Neuronal stem cell (in vitro differentiated cells): ENCODE measurements at regions not wholly inside any gene's neighbourhood (a gene's known extent, or its start where the extent isn't known, plus 50 kb on each side); places are given as distances from the start of the nearest gene placed in this dataset.

Experiments
- DNase-seq: peaks from one replicate; pipeline ENCODE4 v3.0.0-alpha.2; 2013; ENCODE audit warnings: low spot score
- H2AFZ ChIP-seq: one replicate; pipeline ENCODE4 v1.6.1; 2013; ENCODE audit warnings: mild to moderate bottlenecking, low read length, inconsistent platforms
- H2AK5ac ChIP-seq: 2 replicates; pipeline ENCODE4 v1.6.1; 2013; ENCODE audit warnings: low read depth, mild to moderate bottlenecking, inconsistent platforms, low read length, moderate library complexity, mixed read lengths
- H2BK120ac ChIP-seq: 2 replicates; pipeline ENCODE4 v1.6.1; 2013; ENCODE audit warnings: low read depth, mild to moderate bottlenecking, inconsistent platforms, low read length, moderate library complexity, mixed read lengths
- H2BK12ac ChIP-seq: one replicate; pipeline ENCODE4 v1.6.1; 2013; ENCODE audit warnings: low read length, inconsistent platforms
- H2BK15ac ChIP-seq: 2 replicates; pipeline ENCODE4 v1.6.1; 2013; ENCODE audit warnings: mild to moderate bottlenecking, low read length, inconsistent platforms, mixed read lengths
- H2BK5ac ChIP-seq: one replicate; pipeline ENCODE4 v1.6.1; 2013; ENCODE audit warnings: inconsistent platforms, mild to moderate bottlenecking, low read length, moderate library complexity
- H3K14ac ChIP-seq: one replicate; pipeline ENCODE4 v1.6.1; 2013; ENCODE audit warnings: low read length, inconsistent platforms
- H3K18ac ChIP-seq: 2 replicates; pipeline ENCODE4 v1.6.1; 2013; ENCODE audit warnings: low read length, inconsistent platforms
- H3K23ac ChIP-seq: 2 replicates; pipeline ENCODE4 v1.6.1; 2013; ENCODE audit warnings: low read depth, mild to moderate bottlenecking, mixed read lengths, low read length, inconsistent platforms; ENCODE audit not compliant: poor library complexity
- H3K27ac ChIP-seq: replicated peaks from 3 replicates; pipeline ENCODE4 v1.5.1; 2013; ENCODE audit warnings: low read length, inconsistent platforms
- H3K27me3 ChIP-seq, 3 experiments: 2 replicates each; pipeline ENCODE4 v1.6.1; 2013; ENCODE audit warnings: low read length in 3 of 3, mild to moderate bottlenecking in 2 of 3, inconsistent platforms in 1 of 3, low read depth in 1 of 3, mixed read lengths in 1 of 3, moderate library complexity in 1 of 3; ENCODE audit not compliant: control insufficient read depth in 3 of 3, insufficient read depth in 3 of 3
- H3K36me3 ChIP-seq, 2 donors: replicated peaks in 1 of 2; 2 replicates each; pipeline ENCODE4 v1.6.1; 2013; ENCODE audit warnings: low read length in 2 of 2; ENCODE audit not compliant: control insufficient read depth in 2 of 2, insufficient read depth in 2 of 2
- H3K4ac ChIP-seq: 2 replicates; pipeline ENCODE4 v1.6.1; 2013; ENCODE audit warnings: inconsistent platforms, mild to moderate bottlenecking, low read length, moderate library complexity
- H3K4me1 ChIP-seq, 2 donors: 1 replicate in 1 of 2; 2 replicates in 1 of 2; pipeline ENCODE4 v1.6.1; 2013; ENCODE audit warnings: low read length in 2 of 2, low read depth in 1 of 2; ENCODE audit not compliant: control insufficient read depth in 2 of 2, insufficient read depth in 1 of 2
- H3K4me2 ChIP-seq: one replicate; pipeline ENCODE4 v1.6.1; 2013; ENCODE audit warnings: mild to moderate bottlenecking, low read length, inconsistent platforms; ENCODE audit not compliant: insufficient read depth, poor library complexity, severe bottlenecking
- H3K4me3 ChIP-seq, 2 donors: 2 replicates each; pipeline ENCODE4 v1.5.1; 2013; ENCODE audit warnings: low read length in 2 of 2, mild to moderate bottlenecking in 2 of 2, inconsistent platforms in 1 of 2, moderate library complexity in 1 of 2
- H3K79me1 ChIP-seq: one replicate; pipeline ENCODE4 v1.6.1; 2013; ENCODE audit warnings: low read depth, mild to moderate bottlenecking, inconsistent platforms, low read length, moderate library complexity
- H3K9ac ChIP-seq: one replicate; pipeline ENCODE4 v1.6.1; 2013; ENCODE audit warnings: mild to moderate bottlenecking, low read depth, low read length, inconsistent platforms; ENCODE audit not compliant: poor library complexity
- H3K9me3 ChIP-seq, 2 donors: replicated peaks in 1 of 2; 2 replicates each; pipeline versions ENCODE3 to v1.6.1; 2013; ENCODE audit warnings: low read length in 2 of 2, mild to moderate bottlenecking in 2 of 2, inconsistent platforms in 1 of 2, low read depth in 1 of 2, mixed read lengths in 1 of 2, moderate library complexity in 1 of 2; ENCODE audit not compliant: control insufficient read depth in 2 of 2, insufficient read depth in 1 of 2
- H4K8ac ChIP-seq: one replicate; pipeline ENCODE4 v1.6.1; 2013; ENCODE audit warnings: low read depth, mild to moderate bottlenecking, inconsistent platforms, low read length, moderate library complexity
- H4K91ac ChIP-seq: one replicate; pipeline ENCODE4 v1.6.1; 2013; ENCODE audit warnings: low read length, low read depth, mild to moderate bottlenecking, inconsistent platforms; ENCODE audit not compliant: poor library complexity
- WGBS, 2 donors: extraction: QIAGEN DNeasy Blood & Tissue Kit; methylation state at CpG; one replicate each; pipeline ENCODE4 v1.1.7; 2013; ENCODE audit warnings: missing lambda C conversion rate in 2 of 2, mixed read lengths in 1 of 2; ENCODE audit not compliant: insufficient read length in 2 of 2, insufficient replicate concordance in 1 of 2; ENCODE audit errors: extremely low coverage in 2 of 2; 5-methylcytosine and 5-hydroxymethylcytosine counted together

GRCh38 chr4:111234939-111235338, 612.1 kb upstream of the PITX2 start:
- Histone ChIP-seq H4K91ac (no peak overlapping the region), H3K4me1 (no peaks in the 10 kb centered on the region), H2BK12ac (no peak overlapping the region), H2AFZ (no peak overlapping the region), H2BK5ac (no peak overlapping the region), H2BK120ac (no peak overlapping the region), H3K27ac (no peak overlapping the region), H3K9ac (no peak overlapping the region), H3K79me1 (no peaks in the 10 kb centered on the region), H3K27me3 (no peaks in the 10 kb centered on the region), H3K18ac (no peak overlapping the region), H3K9me3 (no peaks in the 10 kb centered on the region), H3K4me2 (no peak overlapping the region), H3K4ac (no peak overlapping the region), H4K8ac (no peak overlapping the region), H3K23ac (no peak overlapping the region), H3K14ac (no peak overlapping the region), H3K36me3 (no peaks in the 10 kb centered on the region), H2BK15ac (no peak overlapping the region), H3K4me3 (no peak overlapping the region), H2AK5ac (no peak overlapping the region)
- no peak for DNase-seq
- WGBS, 2 donors, result no CpG with 5 or more reads among the region's 8 CpGs

GRCh38 chr4:111263836-111264235, 641.0 kb upstream of the PITX2 start:
- WGBS, 2 donors, result no CpG with 5 or more reads among the region's 5 CpGs
- H3K36me3 ChIP-seq, result no peaks in the 10 kb centered on the region
- no peak overlapping the region for H3K9ac ChIP-seq
- H3K27me3 ChIP-seq, result no peaks in the 10 kb centered on the region
- no peak overlapping the region for H2BK5ac ChIP-seq
- H3K23ac ChIP-seq, result no peak overlapping the region
- H4K91ac ChIP-seq, result no peak overlapping the region
- H3K4ac ChIP-seq, result no peak overlapping the region
- no peaks in the 10 kb centered on the region for H3K4me1 ChIP-seq
- no peak overlapping the region for H2AFZ ChIP-seq
- DNase-seq, result no peak
- H2BK12ac ChIP-seq, result no peak overlapping the region
- H4K8ac ChIP-seq, result no peak overlapping the region
- no peak overlapping the region for H3K27ac ChIP-seq
- no peak overlapping the region for H2BK15ac ChIP-seq
- H2AK5ac ChIP-seq, result no peak overlapping the region
- H3K4me2 ChIP-seq, result no peak overlapping the region
- H3K14ac ChIP-seq, result no peak overlapping the region
- no peaks in the 10 kb centered on the region for H3K9me3 ChIP-seq
- no peaks in the 10 kb centered on the region for H3K79me1 ChIP-seq
- no peak overlapping the region for H3K4me3 ChIP-seq
- no peak overlapping the region for H2BK120ac ChIP-seq
- no peak overlapping the region for H3K18ac ChIP-seq

GRCh38 chr4:111266937-111267336, 644.1 kb upstream of the PITX2 start:
- H3K4me3 ChIP-seq, result no peak overlapping the region

GRCh38 chr4:111267786-111268185, 644.9 kb upstream of the PITX2 start:
- H2BK120ac ChIP-seq, result no peak overlapping the region
- H3K4me2 ChIP-seq, result no peak overlapping the region
- H4K91ac ChIP-seq, result no peak overlapping the region
- H4K8ac ChIP-seq, result no peak overlapping the region
- H3K9me3 ChIP-seq, result no peaks in the 10 kb centered on the region
- no peaks in the 10 kb centered on the region for H3K27me3 ChIP-seq
- H2AFZ ChIP-seq, result no peak overlapping the region
- no CpG with 5 or more reads among the region's 2 CpGs for WGBS, 2 donors
- no peak overlapping the region for H2BK15ac ChIP-seq
- H3K23ac ChIP-seq, result no peak overlapping the region
- H2BK12ac ChIP-seq, result no peak overlapping the region
- H3K4me3 ChIP-seq, result no peak overlapping the region
- H3K4me1 ChIP-seq, result no peaks in the 10 kb centered on the region
- DNase-seq, result no peak
- no peak overlapping the region for H3K9ac ChIP-seq
- H3K4ac ChIP-seq, result no peak overlapping the region
- no peaks in the 10 kb centered on the region for H3K36me3 ChIP-seq
- H3K18ac ChIP-seq, result no peak overlapping the region
- H3K14ac ChIP-seq, result no peak overlapping the region
- H2BK5ac ChIP-seq, result no peak overlapping the region
- no peaks in the 10 kb centered on the region for H3K79me1 ChIP-seq
- no peak overlapping the region for H3K27ac ChIP-seq
- H2AK5ac ChIP-seq, result no peak overlapping the region

More at GRCh38 chr4:111266937-111267336, 644.1 kb upstream of the PITX2 start:
- no peaks in the 10 kb centered on the region for H3K4me1 ChIP-seq
- no peak overlapping the region for H3K4me2 ChIP-seq
- H3K4ac ChIP-seq, result no peak overlapping the region
- H3K9ac ChIP-seq, result no peak overlapping the region
- no peak overlapping the region for H4K8ac ChIP-seq
- H2AK5ac ChIP-seq, result no peak overlapping the region
- no peak overlapping the region for H3K23ac ChIP-seq
- no peak overlapping the region for H3K18ac ChIP-seq
- no peaks in the 10 kb centered on the region for H3K79me1 ChIP-seq
- no peaks in the 10 kb centered on the region for H3K9me3 ChIP-seq
- H2BK120ac ChIP-seq, result no peak overlapping the region
- no peak overlapping the region for H2BK5ac ChIP-seq
- DNase-seq, result no peak
- no peaks in the 10 kb centered on the region for H3K36me3 ChIP-seq
- no peak overlapping the region for H2AFZ ChIP-seq
- no peak overlapping the region for H2BK15ac ChIP-seq
- H3K27me3 ChIP-seq, result no peaks in the 10 kb centered on the region
- H3K14ac ChIP-seq, result no peak overlapping the region
- H2BK12ac ChIP-seq, result no peak overlapping the region
- WGBS, 2 donors, result no CpG with 5 or more reads among the region's 5 CpGs
- H3K27ac ChIP-seq, result no peak overlapping the region
- H4K91ac ChIP-seq, result no peak overlapping the region
